Transverse colon (tissue), 4 donors: ENCODE measurements at regions not wholly inside any gene's neighbourhood (a gene's known extent, or its start where the extent isn't known, plus 50 kb on each side); places are given as distances from the start of the nearest gene placed in this dataset.

Experiments used
- DNase-seq: peaks from one replicate; pipeline ENCODE4 v3.0.0-alpha.2; 2019
- H3K27ac ChIP-seq, 4 donors: fragments of 200-600 bp; sonication (generic); 2 replicates each; pipeline ENCODE4 v1.5.1; 2016 to 2018; ENCODE audit warnings: inconsistent platforms in 4 of 4
- H3K27me3 ChIP-seq: fragments of 200-600 bp; sonication (generic); 2 replicates; pipeline ENCODE4 v1.5.1; 2017; ENCODE audit warnings: inconsistent platforms
- H3K36me3 ChIP-seq, 4 donors: fragments of 200-600 bp; sonication (generic); 2 replicates each; pipeline ENCODE4 v1.5.1; 2017 to 2019; ENCODE audit warnings: inconsistent platforms in 4 of 4
- H3K4me1 ChIP-seq, 4 donors: fragments of 200-600 bp; sonication (generic); 2 replicates each; pipeline ENCODE4 v1.5.1; 2017 to 2020; ENCODE audit warnings: inconsistent platforms in 4 of 4
- H3K4me3 ChIP-seq, 4 donors: fragments of 200-600 bp; sonication (generic); 1 replicate in 1 of 4; 2 replicates in 3 of 4; pipeline versions ENCODE4 v1.5.1 to v1.6.1; 2017 to 2019; ENCODE audit warnings: inconsistent platforms in 4 of 4
- H3K9me3 ChIP-seq, 2 donors: fragments of 200-600 bp; sonication (generic); 2 replicates each; pipeline ENCODE4 v1.5.1; 2017 to 2019; ENCODE audit warnings: inconsistent platforms in 2 of 2
- CTCF ChIP-seq, 5 experiments: fragments of 200-600 bp in 3 of 5; fragments of 450-650 bp in 2 of 5; sonication (generic) in 3 of 5; IDR thresholded peaks; 1 replicate in 2 of 5; 2 replicates in 3 of 5; pipeline ENCODE4 v1.5.1; 2016 to 2017; ENCODE audit warnings: antibody characterized with exemption in 5 of 5, inconsistent platforms in 3 of 5, mild to moderate bottlenecking in 2 of 5, moderate library complexity in 1 of 5
- EP300 ChIP-seq: sonication (generic); formaldehyde crosslinking; IDR thresholded peaks from one replicate; pipeline ENCODE4 v1.6.1; 2017; ENCODE audit warnings: antibody characterized with exemption, low read depth
- POLR2A ChIP-seq: fragments of 450-650 bp; IDR thresholded peaks from one replicate; pipeline ENCODE4 v1.6.1; 2016; ENCODE audit warnings: antibody characterized with exemption, mild to moderate bottlenecking, moderate library complexity
- POLR2AphosphoS5 ChIP-seq, 3 donors: sonication (generic); formaldehyde crosslinking; IDR thresholded peaks; one replicate each; pipeline ENCODE4 v1.6.1; 2016; ENCODE audit warnings: antibody characterized with exemption in 3 of 3
- WGBS, 2 donors: methylation state at CpG; one replicate each; pipeline ENCODE4 v1.1.5; 2018; ENCODE audit warnings: low coverage in 1 of 2; 5-methylcytosine and 5-hydroxymethylcytosine counted together
- in situ Hi-C, 4 donors: fragments of 200-750 bp; cut with MboI; loops; one replicate each; pipeline versions ENCODE4 v1.15.0 to v1.15.1; 2017; ENCODE audit warnings: low sequenced_read_pairs in 3 of 4, low pct_ligation_motif_present in 1 of 4, low pct_unique_long_range_greater_than_20kb in 1 of 4
- intact Hi-C: fragments of 100-400 bp; cut with DNase I; formaldehyde crosslinking; loops from one replicate; pipeline ENCODE4 v1.15.1; 2023; ENCODE audit warnings: low total_unique reads

DNA sequence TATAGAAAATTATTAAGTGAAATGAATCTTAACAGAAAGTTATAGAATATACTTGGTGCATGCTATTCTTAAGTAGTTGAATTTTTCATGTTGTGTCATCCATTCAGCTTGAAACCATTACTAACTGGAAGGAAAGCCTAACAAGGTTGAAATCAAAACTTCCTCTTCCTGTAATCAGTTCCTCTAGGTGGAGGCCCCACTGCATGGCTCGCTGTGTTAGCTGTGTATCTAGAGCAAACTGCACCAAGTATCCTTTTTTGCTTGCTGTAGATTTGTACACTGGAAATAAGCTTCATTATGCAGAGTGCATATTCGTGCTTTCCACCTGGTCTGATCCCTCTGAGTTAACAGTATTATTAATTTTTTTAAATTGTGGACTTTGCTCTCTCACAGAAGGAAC, 1146.1 kb downstream of the EFNB2 start:
- no peaks in the 10 kb centered on the region for H3K4me1 ChIP-seq
- no peaks in the 10 kb centered on the region for H3K36me3 ChIP-seq
- no peaks in the 10 kb centered on the region for H3K27me3 ChIP-seq
- intact Hi-C loops: no loop called here
- no peak for TF ChIP-seq CTCF (IDR thresholded peaks at IDR 0.05)
- no peak for TF ChIP-seq POLR2A
- no peak for TF ChIP-seq EP300
- no peak for TF ChIP-seq POLR2AphosphoS5 (IDR thresholded peaks at IDR 0.05)
- H3K4me3 ChIP-seq: no peak overlapping the region
- no peak overlapping the region for H3K27ac ChIP-seq
- no peak for DNase-seq
- WGBS, 2 donors: 67 to 76% methylated on average over 2 of the region's 2 CpGs
- H3K9me3 ChIP-seq: no peaks in the 10 kb centered on the region
- in situ Hi-C loops: no loop called here

- DNase-seq: no peak
- H3K4me1 ChIP-seq: no peaks in the 10 kb centered on the region
- H3K9me3 ChIP-seq: no peaks in the 10 kb centered on the region
- intact Hi-C loops: no loop called here
- no peak overlapping the region for H3K27ac ChIP-seq
- 71 to 78% methylated on average over 4 to 7 of the region's 7 CpGs for WGBS, 2 donors
- TF ChIP-seq EP300 (no peak), POLR2A (no peak), POLR2AphosphoS5 (IDR thresholded peaks at IDR 0.05) (no peak), CTCF (IDR thresholded peaks at IDR 0.05) (no peak)
- no peaks in the 10 kb centered on the region for H3K36me3 ChIP-seq
- no peak overlapping the region for H3K4me3 ChIP-seq
- in situ Hi-C loops: no loop called here
- no peaks in the 10 kb centered on the region for H3K27me3 ChIP-seq
Measured at GRCh38 chr13:105377452-105377851, 1158.0 kb downstream of the EFNB2 start.

DNA sequence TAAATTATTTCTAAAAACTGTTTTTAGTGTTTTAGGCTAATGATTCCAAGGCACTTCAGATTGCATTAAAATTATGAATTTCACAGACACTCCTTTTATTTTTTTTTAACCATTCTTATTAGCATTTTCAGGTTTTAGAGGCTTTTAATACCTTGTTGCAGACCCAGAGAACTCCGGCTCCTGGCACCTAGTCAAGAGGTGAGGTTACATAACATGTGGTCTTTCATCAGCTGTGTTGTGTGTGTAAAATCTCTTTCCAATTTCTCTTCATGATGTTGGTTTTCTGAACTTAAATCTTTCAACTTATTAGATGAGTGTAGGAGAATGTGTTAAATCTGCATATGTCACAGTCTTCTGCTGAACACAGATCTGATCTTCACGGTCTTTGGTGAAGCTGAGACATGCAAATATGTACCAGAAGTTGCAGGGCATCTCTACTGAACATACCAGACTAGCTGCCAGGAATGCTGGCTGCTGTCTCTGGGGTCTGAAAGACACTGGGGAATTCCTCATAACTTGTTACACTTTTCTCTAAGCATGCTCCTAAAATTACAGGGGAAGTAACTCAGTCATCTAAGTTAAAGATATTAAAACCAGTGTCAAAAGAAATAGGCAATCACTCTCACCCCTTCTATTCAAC, 1165.3 kb downstream of the EFNB2 start:
- TF ChIP-seq POLR2A: no peak
- TF ChIP-seq POLR2AphosphoS5 (IDR thresholded peaks at IDR 0.05): no peak
- TF ChIP-seq EP300: no peak
- no peak for TF ChIP-seq CTCF (IDR thresholded peaks at IDR 0.05)
- Histone ChIP-seq H3K27ac (no peak overlapping the region), H3K4me1 (no peaks in the 10 kb centered on the region), H3K9me3 (no peaks in the 10 kb centered on the region), H3K27me3 (no peaks in the 10 kb centered on the region), H3K36me3 (no peaks in the 10 kb centered on the region), H3K4me3 (no peak overlapping the region)
- in situ Hi-C loops: no loop called here
- 20 to 63% methylated on average over 1 to 2 of the region's 2 CpGs for WGBS, 2 donors
- no peak for DNase-seq
- intact Hi-C loops: no loop called here

GRCh38 chr13:105368781-105369180, 1166.7 kb downstream of the EFNB2 start:
- intact Hi-C loops: no loop called here
- Histone ChIP-seq H3K27ac (no peak overlapping the region), H3K9me3 (no peaks in the 10 kb centered on the region), H3K4me1 (peaks cover 0 to under 1% (median 0%) of the 10 kb centered on the region in 4 donors), H3K4me3 (no peak overlapping the region), H3K27me3 (no peaks in the 10 kb centered on the region), H3K36me3 (no peaks in the 10 kb centered on the region)
- DNase-seq: no peak
- in situ Hi-C loops: no loop called here
- TF ChIP-seq CTCF (IDR thresholded peaks at IDR 0.05): no peak
- TF ChIP-seq POLR2A: no peak
- no peak for TF ChIP-seq EP300
- no peak for TF ChIP-seq POLR2AphosphoS5 (IDR thresholded peaks at IDR 0.05)
- 80 to 87% methylated on average over 4 of the region's 4 CpGs for WGBS, 2 donors
